GM10248 (cell line): ENCODE measurements at regions not wholly inside any gene's neighbourhood (a gene's known extent, or its start where the extent isn't known, plus 50 kb on each side); places are given as distances from the start of the nearest gene placed in this dataset.

ENCODE experiments used
- CTCF ChIA-PET: fragments of 300-600 bp; sonication (Branson Sonifier 250); formaldehyde crosslinking; extraction: SDS; loops from one replicate; lab custom pipeline; 2021; ENCODE audit warnings: antibody characterized with exemption; lab: Yijun Ruan, JAX
- POLR2A ChIA-PET: fragments of 350-650 bp; sonication (Branson Sonifier 250); formaldehyde crosslinking; extraction: SDS; loops from one replicate; lab custom pipeline; 2020; ENCODE audit warnings: antibody characterized with exemption; lab: Yijun Ruan, JAX
- DNase-seq: peaks from one replicate; pipeline ENCODE4 v3.0.0; 2012; ENCODE audit errors: extremely low spot score
- CTCF ChIP-seq: IDR thresholded peaks from 2 replicates; pipeline ENCODE4 v1.5.1; 2012; ENCODE audit warnings: mild to moderate bottlenecking, low read depth; ENCODE audit errors: extremely low read depth, missing control alignments, control extremely low read depth

- ChIA-PET CTCF (interaction anchor here (1.1 to 4.2 kb wide), 3 partner anchors 9 to 406 kb away, joined by 3 to 90 read pairs (median 16); no protein-coding TSS in a partner anchor), POLR2A (no interaction called here)
- TF ChIP-seq CTCF: no peak
- DNase-seq: no peak
Observed at GRCh38 chr20:1766731-1767130, 109.2 kb upstream of the SIRPG start.

GRCh38 chr20:1764136-1765033 is 106.8 kb upstream of the SIRPG start:
- ChIA-PET POLR2A (no interaction called here), CTCF (interaction anchor here (0.6 to 4.2 kb wide), 30 partner anchors 8 to 472 kb away, joined by 3 to 90 read pairs (median 3); no protein-coding TSS in a partner anchor)
- TF ChIP-seq CTCF: peak; percentile 86
- peak; percentile 63 for DNase-seq

DNA sequence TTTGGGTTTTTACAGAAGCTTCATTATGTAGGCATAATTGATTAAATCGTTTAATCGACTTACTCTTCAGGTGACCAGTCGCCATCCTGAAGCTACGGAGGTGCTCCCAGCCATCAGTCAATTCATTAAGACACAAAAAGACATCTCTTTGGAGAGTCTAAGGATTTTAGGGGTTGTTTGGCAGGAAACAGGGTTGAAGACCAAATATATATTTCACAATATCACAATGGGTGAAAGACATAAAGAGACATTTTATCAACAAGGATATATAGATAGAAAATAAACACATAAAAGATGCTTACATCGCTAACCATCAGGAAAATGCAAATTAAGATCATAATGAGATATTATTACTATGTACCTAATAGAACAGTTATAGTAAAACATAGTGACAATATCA is 104.0 kb upstream of the SIRPG start:
- POLR2A ChIA-PET: no interaction called here
- no peak for DNase-seq
- no peak for TF ChIP-seq CTCF

DNA sequence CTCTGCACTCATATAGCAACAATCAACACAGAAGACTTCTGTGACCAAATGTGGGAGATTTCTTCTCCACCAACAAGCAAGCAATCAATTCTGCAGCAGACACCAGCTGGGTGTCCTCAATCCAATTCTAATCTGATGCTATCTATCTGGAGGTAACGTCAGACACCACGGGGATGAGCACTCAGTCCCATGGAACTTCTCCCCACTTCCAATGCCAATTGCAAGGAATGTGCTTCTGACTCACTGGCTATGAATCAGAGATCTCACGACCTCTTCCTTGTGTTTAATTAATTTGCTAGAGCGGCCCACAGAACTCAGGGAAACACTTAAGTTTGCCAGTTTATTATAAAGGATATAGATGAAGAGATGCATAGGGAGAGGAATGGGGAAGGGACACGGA is 103.5 kb upstream of the SIRPG start:
- POLR2A ChIA-PET: no interaction called here
- no peak for DNase-seq

More for the DNA sequence above, 104.0 kb upstream of the SIRPG start:
- CTCF ChIA-PET: interaction anchor here (0.9 to 1.7 kb wide), 2 partner anchors 15 to 411 kb away, joined by 3 to 4 read pairs; no protein-coding TSS in a partner anchor

GRCh38 chr20:1758765-1759164 is 101.2 kb upstream of the SIRPG start:
- POLR2A ChIA-PET: no interaction called here
- CTCF ChIA-PET: interaction anchor here (0.6 to 2.9 kb wide), 5 partner anchors 10 to 389 kb away, joined by 3 to 13 read pairs (median 3); no protein-coding TSS in a partner anchor
- no peak for TF ChIP-seq CTCF
- DNase-seq: no peak

More for the DNA sequence above, 103.5 kb upstream of the SIRPG start:
- TF ChIP-seq CTCF: no peak
- CTCF ChIA-PET: interaction anchor here (0.9 to 1.7 kb wide), 2 partner anchors 16 to 411 kb away, joined by 3 to 4 read pairs; no protein-coding TSS in a partner anchor

- no peak for DNase-seq
- TF ChIP-seq CTCF: no peak
- ChIA-PET CTCF (interaction anchor here (0.6 to 2.9 kb wide), 3 partner anchors 11 to 390 kb away, joined by 3 to 13 read pairs (median 3); no protein-coding TSS in a partner anchor), POLR2A (no interaction called here)
Observed at GRCh38 chr20:1757606-1758512, 100.3 kb upstream of the SIRPG start.
